BE2C (cell line): ENCODE measurements at regions not wholly inside any gene's neighbourhood (a gene's known extent, or its start where the extent isn't known, plus 50 kb on each side); places are given as distances from the start of the nearest gene placed in this dataset.

Experiments used
- DNase-seq: peaks from one replicate; pipeline ENCODE4 v3.0.0-alpha.2; 2020
- H3K27me3 ChIP-seq: fragments of 250-450 bp; sonication (Bioruptor Pico); 2 replicates; pipeline ENCODE4 v1.5.1; 2020; ENCODE audit warnings: mild to moderate bottlenecking
- H3K36me3 ChIP-seq: fragments of 250-450 bp; sonication (Bioruptor Pico); 2 replicates; pipeline ENCODE4 v1.5.1; 2020; ENCODE audit warnings: mild to moderate bottlenecking
- H3K4me1 ChIP-seq: fragments of 250-450 bp; sonication (Bioruptor Pico); 2 replicates; pipeline ENCODE4 v1.5.1; 2020
- H3K4me3 ChIP-seq: 2 replicates; pipeline ENCODE4 v1.5.1; 2011; ENCODE audit warnings: low read depth, low read length
- H3K9me3 ChIP-seq: fragments of 250-450 bp; sonication (Bioruptor Pico); 2 replicates; pipeline ENCODE4 v1.5.1; 2020
- CTCF ChIP-seq: IDR thresholded peaks from 2 replicates; pipeline ENCODE4 v1.5.1; 2012; ENCODE audit warnings: mild to moderate bottlenecking, low read depth, low read length

GRCh38 chr22:49078076-49078710, 749.5 kb downstream of the BRD1 start:
- no peaks in the 10 kb centered on the region for H3K36me3 ChIP-seq
- no peak for TF ChIP-seq CTCF
- H3K4me1 ChIP-seq = no peaks in the 10 kb centered on the region
- H3K4me3 ChIP-seq = no peak overlapping the region
- peaks cover 3% of the 10 kb centered on the region for H3K9me3 ChIP-seq
- H3K27me3 ChIP-seq = no peaks in the 10 kb centered on the region
- no peak for DNase-seq

GRCh38 chr22:49077586-49077985, 750.1 kb downstream of the BRD1 start:
- DNase-seq = no peak
- no peaks in the 10 kb centered on the region for H3K27me3 ChIP-seq
- peaks cover 3% of the 10 kb centered on the region for H3K9me3 ChIP-seq
- TF ChIP-seq CTCF = no peak
- H3K4me1 ChIP-seq = no peaks in the 10 kb centered on the region
- H3K36me3 ChIP-seq = no peaks in the 10 kb centered on the region
- no peak overlapping the region for H3K4me3 ChIP-seq

- Histone ChIP-seq H3K9me3 (peaks cover 3% of the 10 kb centered on the region), H3K4me3 (no peak overlapping the region), H3K4me1 (no peaks in the 10 kb centered on the region), H3K27me3 (no peaks in the 10 kb centered on the region), H3K36me3 (no peaks in the 10 kb centered on the region)
- DNase-seq = no peak
- TF ChIP-seq CTCF = no peak
These were observed 750.7 kb downstream of the BRD1 start for GRCh38 chr22:49077036-49077393.

GRCh38 chr22:49076300-49077035, 751.2 kb downstream of the BRD1 start:
- H3K27me3 ChIP-seq = no peaks in the 10 kb centered on the region
- H3K9me3 ChIP-seq = peaks cover 3% of the 10 kb centered on the region
- no peaks in the 10 kb centered on the region for H3K4me1 ChIP-seq
- TF ChIP-seq CTCF = no peak
- no peak overlapping the region for H3K4me3 ChIP-seq
- no peak for DNase-seq
- H3K36me3 ChIP-seq = no peaks in the 10 kb centered on the region

GRCh38 chr22:49075150-49075549, 752.5 kb downstream of the BRD1 start:
- H3K27me3 ChIP-seq = no peaks in the 10 kb centered on the region
- DNase-seq = no peak
- H3K36me3 ChIP-seq = no peaks in the 10 kb centered on the region
- peaks cover 2% of the 10 kb centered on the region for H3K9me3 ChIP-seq
- no peak overlapping the region for H3K4me3 ChIP-seq
- no peak for TF ChIP-seq CTCF
- no peaks in the 10 kb centered on the region for H3K4me1 ChIP-seq

DNA sequence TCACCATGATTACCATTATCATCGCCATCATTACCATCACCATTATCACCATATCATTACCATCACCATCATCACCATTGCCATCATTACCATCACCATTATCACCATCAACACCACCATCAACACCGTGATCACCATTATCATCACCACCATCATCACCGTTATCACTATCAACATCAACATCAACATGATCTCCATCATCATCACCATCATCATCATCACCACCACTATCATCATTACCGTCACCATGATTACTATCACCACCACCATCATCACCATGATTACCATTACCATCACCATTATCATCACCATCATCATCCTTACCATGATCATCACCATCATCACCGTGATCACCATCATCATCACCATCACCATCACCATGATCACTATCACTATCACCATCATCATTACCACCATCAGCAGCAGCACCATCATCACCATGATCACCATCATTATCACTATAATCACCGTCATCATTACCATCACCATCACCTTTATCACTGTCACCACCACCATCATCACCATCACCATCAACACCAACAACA, 753.7 kb downstream of the BRD1 start:
- H3K9me3 ChIP-seq = no peaks in the 10 kb centered on the region; the same call in 1 of the 2 replicates
- H3K36me3 ChIP-seq = no peaks in the 10 kb centered on the region
- DNase-seq = no peak
- no peaks in the 10 kb centered on the region for H3K4me1 ChIP-seq
- no peak for TF ChIP-seq CTCF
- H3K4me3 ChIP-seq = no peak overlapping the region
- no peaks in the 10 kb centered on the region for H3K27me3 ChIP-seq
